ENCODE measurements at regions not wholly inside any gene's neighbourhood (a gene's known extent, or its start where the extent isn't known, plus 50 kb on each side); places are given as distances from the start of the nearest gene placed in this dataset.
A peak's percentile ranks its signal among the peaks of the same experiment; 100 is the strongest.

- Histone ChIP-seq H2AFZ (ENCODE audit: low read length) (no peak overlapping the region), H4K20me1 (ENCODE audit: insufficient read depth, low read length, poor library complexity, severe bottlenecking) (no peaks in the 10 kb centered on the region), H3K4me3 (ENCODE audit: low read length, poor library complexity, severe bottlenecking) (no peak overlapping the region), H3K4me2 (ENCODE audit: low read depth, low read length, poor library complexity, severe bottlenecking) (no peak overlapping the region), H3K4me1 (ENCODE audit: insufficient read depth, low read length, poor library complexity, severe bottlenecking) (peaks cover 8% of the 10 kb centered on the region), H3K9me2 (replicated peaks; ENCODE audit: low read depth, low read length) (no peaks in the 10 kb centered on the region), H3K27me3 (ENCODE audit: insufficient read depth, low read length, poor library complexity, severe bottlenecking) (no peaks in the 10 kb centered on the region), H3F3A (ENCODE audit: low read depth) (no peaks in the 10 kb centered on the region), H3K36me3 (ENCODE audit: insufficient read depth, low read length) (no peaks in the 10 kb centered on the region), H3K9me3 (ENCODE audit: insufficient read depth, low read depth, low read length) (no peaks in the 10 kb centered on the region), H3K9ac (ENCODE audit: low read depth, low read length, poor library complexity, severe bottlenecking) (no peak overlapping the region), H3K79me2 (ENCODE audit: insufficient read depth, low read length) (no peaks in the 10 kb centered on the region)
- no peak for TF ChIP-seq EZH2phosphoT487 (IDR thresholded peaks at IDR 0.05; ENCODE audit: borderline replicate concordance)
- no peak for TF ChIP-seq CTCF (conservative IDR thresholded peaks at IDR 0.05; ENCODE audit: low read length)
Observed at GRCh38 chr2:193894081-193894480, 1699.3 kb upstream of the TMEFF2 start.

GRCh38 chr2:193891023-193891422 lies 1696.3 kb upstream of the TMEFF2 start:
- Histone ChIP-seq H3K27me3 (ENCODE audit: insufficient read depth, low read length, poor library complexity, severe bottlenecking) (no peaks in the 10 kb centered on the region), H3K79me2 (ENCODE audit: insufficient read depth, low read length) (no peaks in the 10 kb centered on the region), H3K4me3 (ENCODE audit: low read length, poor library complexity, severe bottlenecking) (no peak overlapping the region)

GRCh38 chr2:193885419-193885818 lies 1690.7 kb upstream of the TMEFF2 start:
- H4K20me1 ChIP-seq (ENCODE audit: insufficient read depth, low read length, poor library complexity, severe bottlenecking), result no peaks in the 10 kb centered on the region

More at GRCh38 chr2:193891023-193891422, 1696.3 kb upstream of the TMEFF2 start:
- Histone ChIP-seq H3K36me3 (ENCODE audit: insufficient read depth, low read length) (no peaks in the 10 kb centered on the region), H3K4me2 (ENCODE audit: low read depth, low read length, poor library complexity, severe bottlenecking) (peak overlapping the region; percentile 15), H3K4me1 (ENCODE audit: insufficient read depth, low read length, poor library complexity, severe bottlenecking) (peaks cover 8% of the 10 kb centered on the region), H3K9me3 (ENCODE audit: insufficient read depth, low read depth, low read length) (no peaks in the 10 kb centered on the region), H4K20me1 (ENCODE audit: insufficient read depth, low read length, poor library complexity, severe bottlenecking) (no peaks in the 10 kb centered on the region), H2AFZ (ENCODE audit: low read length) (no peak overlapping the region), H3K9me2 (replicated peaks; ENCODE audit: low read depth, low read length) (no peaks in the 10 kb centered on the region), H3F3A (ENCODE audit: low read depth) (no peaks in the 10 kb centered on the region), H3K9ac (ENCODE audit: low read depth, low read length, poor library complexity, severe bottlenecking) (no peak overlapping the region)
- TF ChIP-seq EZH2phosphoT487 (IDR thresholded peaks at IDR 0.05; ENCODE audit: borderline replicate concordance), result no peak

More at GRCh38 chr2:193885419-193885818, 1690.7 kb upstream of the TMEFF2 start:
- Histone ChIP-seq H3K4me3 (ENCODE audit: low read length, poor library complexity, severe bottlenecking) (no peak overlapping the region), H3K9me2 (replicated peaks; ENCODE audit: low read depth, low read length) (no peaks in the 10 kb centered on the region), H3K27me3 (ENCODE audit: insufficient read depth, low read length, poor library complexity, severe bottlenecking) (no peaks in the 10 kb centered on the region), H2AFZ (ENCODE audit: low read length) (no peak overlapping the region), H3K4me2 (ENCODE audit: low read depth, low read length, poor library complexity, severe bottlenecking) (no peak overlapping the region), H3K4me1 (ENCODE audit: insufficient read depth, low read length, poor library complexity, severe bottlenecking) (no peaks in the 10 kb centered on the region), H3K9me3 (ENCODE audit: insufficient read depth, low read depth, low read length) (no peaks in the 10 kb centered on the region; the same call in 1 of the 2 replicates), H3K36me3 (ENCODE audit: insufficient read depth, low read length) (no peaks in the 10 kb centered on the region), H3K79me2 (ENCODE audit: insufficient read depth, low read length) (no peaks in the 10 kb centered on the region), H3K9ac (ENCODE audit: low read depth, low read length, poor library complexity, severe bottlenecking) (no peak overlapping the region), H3F3A (ENCODE audit: low read depth) (no peaks in the 10 kb centered on the region)
- TF ChIP-seq CTCF (conservative IDR thresholded peaks at IDR 0.05; ENCODE audit: low read length) (no peak), EZH2phosphoT487 (IDR thresholded peaks at IDR 0.05; ENCODE audit: borderline replicate concordance) (no peak)
